Ecto neural progenitor cell (in vitro differentiated cells): ENCODE measurements at regions not wholly inside any gene's neighbourhood (a gene's known extent, or its start where the extent isn't known, plus 50 kb on each side); places are given as distances from the start of the nearest gene placed in this dataset.

Source experiments
- DNase-seq: peaks from one replicate; pipeline ENCODE4 v3.0.0-alpha.2; 2018; ENCODE audit warnings: low spot score

- no peak for DNase-seq
Observed at GRCh38 chr15:88315221-88315878, 58.8 kb upstream of the NTRK3 start.

- DNase-seq, result no peak
Observed at GRCh38 chr15:88312941-88313579, 56.5 kb upstream of the NTRK3 start.

GRCh38 chr15:88309363-88309762, 52.8 kb upstream of the NTRK3 start:
- DNase-seq, result no peak

- no peak for DNase-seq
Observed at GRCh38 chr15:88307344-88307743, 50.8 kb upstream of the NTRK3 start.
